Activated CD4-positive, alpha-beta T cell treated with anti-CD3 and anti-CD28 coated beads, Interleukin-2, Interleukin-4, amounts not matched to agents 100 ng/mL and 50 ng/mL, durations not matched to agents 16 hours and 8 hours (primary cell): ENCODE measurements at regions not wholly inside any gene's neighbourhood (a gene's known extent, or its start where the extent isn't known, plus 50 kb on each side); places are given as distances from the start of the nearest gene placed in this dataset.
"Not testable (repeated sequence)": the region's sequence is repeated elsewhere in the genome, so short reads cannot be mapped to it uniquely, and the experiment has no call there.

Experiments
- DNase-seq: peaks from one replicate; pipeline ENCODE4 v3.0.0-alpha.2; 2020; ENCODE audit warnings: low spot score

GRCh38 chr13:59408738-59409137 is 755.0 kb downstream of the DIAPH3 start:
- no peak for DNase-seq

DNA sequence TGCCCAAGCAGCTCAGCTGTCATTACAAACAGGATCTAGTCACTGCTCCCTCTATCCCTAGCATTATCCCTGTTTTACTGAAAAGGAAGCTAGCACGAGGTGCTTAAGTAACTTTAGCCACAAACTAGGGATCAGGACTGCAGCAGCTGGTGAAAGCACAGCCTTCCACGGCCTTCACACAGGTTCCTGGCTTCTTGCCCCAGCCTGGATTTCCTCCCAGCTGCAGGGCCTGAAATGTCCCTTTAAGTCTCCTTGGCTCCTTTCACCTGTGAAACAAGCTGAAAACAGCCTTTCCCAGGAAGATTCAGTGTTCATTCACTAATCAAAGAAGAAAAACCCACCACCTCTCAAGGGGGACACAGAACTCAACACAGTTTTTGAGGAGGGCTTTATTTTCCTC is 754.5 kb downstream of the DIAPH3 start:
- no peak for DNase-seq

DNA sequence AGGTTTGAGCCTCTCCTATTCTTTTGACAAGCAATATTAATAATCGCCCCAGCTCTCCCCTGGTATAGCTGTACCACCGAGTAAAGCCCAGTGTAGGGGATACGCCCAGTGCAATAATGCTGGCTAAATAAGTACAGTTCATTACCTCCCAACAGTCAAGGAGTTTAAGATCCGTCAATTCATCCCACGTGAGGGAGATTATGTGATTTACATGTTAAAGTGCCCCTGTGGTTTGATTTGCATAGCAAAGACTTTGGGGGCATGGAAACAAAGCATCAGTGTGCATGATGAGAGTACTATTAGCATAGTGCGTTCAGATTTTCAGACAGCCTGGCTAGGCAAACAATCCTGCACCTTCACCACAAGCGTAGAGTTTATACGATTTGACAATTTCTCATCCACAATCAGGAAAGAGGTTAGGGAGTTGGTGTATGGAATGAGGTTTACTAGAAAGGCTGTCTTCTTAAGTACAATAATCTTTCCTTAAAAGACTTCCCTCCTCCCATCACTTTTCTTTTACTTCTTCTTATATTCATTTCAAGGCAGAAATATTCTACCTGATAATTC is 754.0 kb downstream of the DIAPH3 start:
- no peak for DNase-seq

DNA sequence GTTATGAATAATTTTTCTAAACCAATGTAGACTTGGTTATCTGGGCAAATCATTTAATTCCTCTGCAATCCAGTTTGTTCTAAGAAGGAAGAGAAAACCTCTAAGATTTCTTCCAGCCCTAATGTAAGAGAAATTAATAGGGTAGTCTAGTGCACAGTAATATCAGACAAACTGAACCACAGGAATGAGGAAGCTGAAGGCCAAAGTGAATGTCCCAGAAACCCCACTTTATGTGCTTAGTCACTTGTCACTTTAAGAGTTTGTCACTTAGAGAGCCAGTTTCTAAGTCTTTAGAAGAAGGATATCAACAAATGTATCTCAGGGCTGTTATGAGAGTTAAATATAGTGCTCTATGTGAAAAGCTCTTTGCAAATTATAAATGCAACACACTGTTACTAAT is 750.6 kb downstream of the DIAPH3 start:
- DNase-seq, result no peak

DNA sequence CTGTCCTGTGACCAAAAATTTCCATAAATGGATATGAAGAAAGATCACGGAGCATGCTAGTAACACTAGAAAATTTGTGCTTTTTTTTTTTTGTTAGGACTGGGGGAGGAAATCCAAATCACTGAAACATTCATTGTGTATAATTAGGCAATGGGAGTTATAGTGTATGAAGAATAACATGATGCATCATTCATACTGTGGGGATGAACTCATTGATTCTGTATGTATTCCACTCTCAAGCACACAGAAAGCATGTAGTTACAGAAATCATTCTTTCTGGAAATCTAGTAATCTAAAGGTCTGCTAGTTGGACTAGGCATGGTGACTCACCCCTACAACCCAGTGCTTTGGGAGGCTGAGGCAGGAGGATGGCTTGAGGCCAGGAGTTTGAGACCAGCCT is 749.7 kb downstream of the DIAPH3 start:
- no peak for DNase-seq

DNA sequence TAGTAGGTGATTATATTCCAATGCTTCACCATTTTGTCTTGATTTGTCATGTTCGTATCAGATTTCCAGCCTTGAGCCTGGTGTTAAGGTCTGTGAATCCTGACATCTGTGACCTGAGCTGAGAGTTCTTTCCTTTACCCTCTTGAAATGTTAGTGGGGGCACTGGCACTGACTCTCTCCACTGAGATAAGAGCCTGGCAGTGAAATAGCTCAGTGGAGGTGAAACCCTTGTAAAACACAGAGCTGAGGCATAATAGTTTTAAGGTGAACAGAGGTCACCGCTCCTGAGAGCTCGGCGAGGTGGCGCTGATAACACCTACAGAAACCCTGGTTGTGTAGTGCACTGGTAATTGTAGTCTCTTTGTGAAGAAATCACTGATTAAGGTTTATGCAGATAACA is 748.2 kb downstream of the DIAPH3 start:
- DNase-seq, result no peak

GRCh38 chr13:59416561-59416960 is 747.2 kb downstream of the DIAPH3 start:
- DNase-seq, result no peak

DNA sequence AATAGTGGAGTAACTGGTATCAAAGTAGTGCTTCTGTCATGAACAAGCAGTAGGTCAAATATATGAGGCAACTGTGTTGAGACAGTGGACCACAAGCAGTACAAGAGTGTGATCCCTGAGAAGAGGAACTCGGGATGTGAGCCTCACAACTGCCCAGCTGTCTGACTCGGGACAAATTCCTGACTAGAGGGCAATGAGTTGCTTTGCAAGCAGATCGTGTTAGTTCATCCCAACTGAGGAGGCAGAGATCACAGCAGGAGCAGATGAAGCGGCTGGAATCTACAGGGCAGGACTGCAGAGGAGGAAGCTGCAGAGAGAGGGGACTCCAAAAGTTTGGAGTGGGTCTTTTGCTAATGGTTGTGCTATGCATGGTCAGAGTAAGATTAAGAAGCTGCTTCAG is 741.1 kb downstream of the DIAPH3 start:
- DNase-seq, result no peak

GRCh38 chr13:59423708-59424340 is 739.9 kb downstream of the DIAPH3 start:
- no peak for DNase-seq

GRCh38 chr13:59424661-59425060 is 739.1 kb downstream of the DIAPH3 start:
- no peak for DNase-seq

GRCh38 chr13:59425211-59425741 is 738.5 kb downstream of the DIAPH3 start:
- no peak for DNase-seq

DNA sequence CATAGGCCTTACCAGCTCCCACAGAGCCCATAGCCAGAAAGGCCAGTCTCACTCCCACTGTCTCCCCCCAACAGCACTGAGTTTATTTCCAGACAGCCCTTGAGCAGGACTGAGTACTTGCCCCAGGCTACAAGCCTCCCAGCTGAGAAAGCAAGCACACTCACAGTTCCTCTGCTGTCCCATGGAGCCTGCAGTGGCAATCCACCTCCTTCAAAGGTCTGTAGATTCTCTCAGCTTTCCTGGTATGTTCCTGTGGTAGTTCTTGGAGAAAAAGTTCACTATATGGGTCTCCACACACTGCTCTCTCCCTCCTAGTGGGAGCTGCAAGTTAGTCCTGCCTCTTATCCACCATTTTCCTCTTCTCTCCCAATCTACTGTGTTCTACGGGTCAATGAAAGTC is 728.7 kb downstream of the DIAPH3 start:
- no peak for DNase-seq

DNA sequence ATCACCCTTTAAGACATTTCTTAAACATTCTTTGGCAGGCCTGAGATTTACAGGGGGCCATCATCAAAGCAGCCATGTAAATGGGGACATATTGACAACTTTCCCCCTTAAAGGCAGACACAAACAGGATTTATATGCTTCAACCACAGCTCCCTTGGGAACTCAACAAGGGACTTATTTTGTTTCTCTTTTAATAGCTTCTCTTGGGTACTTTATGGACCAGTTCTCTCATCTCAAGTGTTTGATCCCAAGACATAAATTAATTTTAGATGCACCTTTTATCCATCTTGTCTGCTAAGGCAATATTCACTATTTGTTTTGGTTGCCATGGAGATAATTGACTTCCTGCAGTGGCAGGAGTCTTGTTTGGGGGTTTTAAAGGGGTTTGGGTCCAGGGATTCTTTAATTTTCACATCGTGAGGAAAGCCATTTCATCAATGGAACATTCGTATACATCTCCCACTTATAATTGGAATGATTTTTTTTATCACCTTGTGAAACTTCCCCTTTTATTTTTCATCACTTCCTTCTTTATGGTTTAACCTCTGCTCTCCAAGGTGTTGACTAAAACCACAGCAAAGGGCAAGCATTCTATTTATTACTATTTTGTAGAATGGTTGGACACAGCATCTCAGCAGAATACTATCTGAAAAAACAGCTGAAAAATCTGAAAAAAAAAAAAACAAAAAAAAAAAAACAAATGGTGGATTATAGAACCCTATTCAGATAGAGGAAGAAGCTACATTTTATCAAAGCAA is 726.0 kb downstream of the DIAPH3 start:
- DNase-seq, result no peak

DNA sequence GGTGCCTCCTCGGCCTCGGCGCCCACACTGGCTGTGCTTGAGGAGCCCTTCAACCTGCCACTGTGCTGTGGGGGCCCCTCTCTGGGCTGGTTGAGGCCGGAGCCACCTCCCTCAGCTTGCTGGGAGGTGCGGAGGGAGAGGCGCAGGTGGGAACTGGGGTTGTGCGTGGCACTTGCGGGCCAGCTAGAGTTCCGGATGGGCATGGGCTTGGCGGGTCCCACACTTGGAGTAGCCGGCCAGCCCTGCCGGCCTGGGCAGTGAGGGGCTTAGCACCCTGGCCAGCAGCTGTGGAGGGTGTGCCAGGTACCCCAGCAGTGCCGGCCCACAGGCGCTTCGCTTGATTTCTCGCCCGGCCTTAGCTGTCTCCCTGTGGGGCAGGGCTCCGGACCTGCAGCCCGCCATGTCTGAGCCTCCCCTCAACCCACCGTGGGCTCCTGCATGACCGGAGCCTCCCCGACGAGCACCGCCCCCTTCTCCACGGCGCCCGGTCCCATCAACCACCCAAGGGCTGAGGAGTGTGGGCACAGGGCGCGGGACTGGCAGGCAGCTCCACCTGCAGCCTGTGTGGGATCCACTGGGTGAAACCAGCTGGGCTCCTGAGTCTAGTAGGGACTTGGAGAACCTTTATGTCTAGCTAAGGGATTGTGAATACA is 723.8 kb downstream of the DIAPH3 start:
- DNase-seq, result no peak

- not testable (repeated sequence) for DNase-seq
These were observed 722.7 kb downstream of the DIAPH3 start for GRCh38 chr13:59441068-59441467.

DNA sequence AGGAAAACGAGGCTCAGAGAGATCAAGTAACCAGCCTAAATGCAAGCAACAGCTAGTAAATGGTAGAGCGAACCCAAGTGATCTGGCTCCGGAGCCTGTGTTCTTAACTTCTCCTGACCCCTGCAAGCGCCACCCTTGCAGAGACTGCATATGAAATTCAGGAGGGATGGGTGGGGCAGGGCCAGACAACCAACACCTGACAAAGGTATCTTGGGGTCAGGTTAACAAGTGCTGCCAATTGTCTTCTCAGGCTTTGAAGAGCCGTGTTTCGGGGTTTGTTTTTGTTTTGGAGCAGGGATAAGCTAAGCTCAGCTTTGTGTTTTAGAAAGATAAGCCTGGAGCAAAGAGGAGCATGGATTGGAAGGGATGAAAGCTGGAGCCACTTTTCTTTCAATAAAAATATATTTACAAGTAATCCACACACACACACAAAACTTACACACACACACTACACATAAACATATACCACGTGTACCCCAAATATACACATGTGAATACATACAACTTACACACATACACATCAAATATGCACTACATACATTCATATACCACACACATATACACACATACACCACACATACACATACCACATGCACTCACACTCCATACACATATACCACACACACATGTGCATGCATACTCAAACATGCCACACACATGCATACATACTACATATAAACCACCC is 722.0 kb downstream of the DIAPH3 start:
- DNase-seq, result no peak

DNA sequence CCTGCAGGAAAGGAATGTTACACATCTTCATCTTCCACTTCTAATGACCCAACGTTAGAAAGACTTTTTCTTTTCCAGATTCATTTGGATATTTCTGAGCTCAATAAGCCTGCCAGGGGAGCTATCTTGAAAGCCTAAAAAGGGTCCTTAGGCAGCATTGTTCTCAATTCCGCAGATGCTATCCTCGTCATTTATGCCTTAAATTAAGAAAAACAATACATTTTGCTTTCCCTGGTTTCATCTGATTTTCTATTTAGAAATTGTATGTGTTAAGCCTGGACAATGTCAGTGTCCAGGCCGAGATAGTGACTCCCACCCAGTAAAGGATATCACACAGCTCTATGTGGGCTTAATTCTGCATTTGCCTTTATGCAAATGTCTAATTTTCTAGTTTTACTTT is 721.3 kb downstream of the DIAPH3 start:
- no peak for DNase-seq

DNA sequence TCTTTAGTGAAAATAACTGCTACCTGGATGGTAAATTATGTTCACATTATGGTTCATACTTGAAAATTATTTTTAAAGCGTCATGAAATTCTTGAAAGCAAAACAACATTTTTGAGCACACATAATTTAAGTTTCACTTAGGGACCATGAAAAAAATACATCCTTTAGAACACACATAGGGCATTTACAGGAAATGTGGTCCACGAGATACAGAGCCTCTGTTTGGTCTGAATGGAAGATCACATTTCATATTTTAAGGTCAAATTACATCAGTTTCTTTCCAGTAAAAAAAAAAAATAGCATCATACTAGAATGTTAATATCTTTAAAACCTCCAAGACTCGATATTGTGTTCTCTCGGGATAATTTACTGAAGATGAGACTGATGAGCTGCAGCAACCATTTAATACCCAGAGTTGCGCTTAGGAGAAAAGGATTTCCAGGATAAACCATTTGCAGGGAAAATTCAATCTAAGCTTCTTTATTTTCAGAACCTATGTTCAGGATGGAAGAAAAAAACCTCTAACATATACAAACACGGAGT is 720.7 kb downstream of the DIAPH3 start:
- DNase-seq, result no peak

DNA sequence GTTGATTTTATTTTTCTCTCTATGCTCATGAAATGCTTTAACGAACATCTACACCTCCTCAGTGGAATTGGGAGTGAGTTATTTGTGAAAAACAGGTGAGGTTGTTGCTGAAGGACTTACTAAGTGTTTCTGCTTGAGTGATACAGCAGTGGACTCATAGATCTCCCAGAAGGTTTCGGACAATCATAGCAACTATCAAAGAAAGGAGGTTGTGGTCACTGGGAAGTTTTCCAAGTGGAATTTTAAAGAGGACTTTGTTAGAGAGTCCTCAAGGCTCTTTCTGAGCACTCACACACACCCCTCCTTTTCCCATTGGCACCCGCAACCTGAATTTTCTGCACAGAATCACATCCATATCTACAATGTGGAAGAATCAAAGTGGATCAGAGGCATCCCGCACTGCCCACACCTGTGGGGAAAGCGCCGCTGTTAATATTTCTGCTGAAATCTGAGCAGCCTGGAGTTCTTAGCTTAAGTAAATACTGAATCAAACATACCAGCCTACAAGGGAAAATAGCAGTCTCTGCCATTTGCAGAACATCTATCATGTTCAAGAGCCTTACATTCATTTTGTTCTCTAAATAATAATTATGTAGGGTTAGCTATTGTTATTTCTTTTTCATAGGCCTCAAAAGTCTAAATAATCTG is 719.4 kb downstream of the DIAPH3 start:
- no peak for DNase-seq

- no peak for DNase-seq
These were observed 717.9 kb downstream of the DIAPH3 start for GRCh38 chr13:59445812-59446211.

DNA sequence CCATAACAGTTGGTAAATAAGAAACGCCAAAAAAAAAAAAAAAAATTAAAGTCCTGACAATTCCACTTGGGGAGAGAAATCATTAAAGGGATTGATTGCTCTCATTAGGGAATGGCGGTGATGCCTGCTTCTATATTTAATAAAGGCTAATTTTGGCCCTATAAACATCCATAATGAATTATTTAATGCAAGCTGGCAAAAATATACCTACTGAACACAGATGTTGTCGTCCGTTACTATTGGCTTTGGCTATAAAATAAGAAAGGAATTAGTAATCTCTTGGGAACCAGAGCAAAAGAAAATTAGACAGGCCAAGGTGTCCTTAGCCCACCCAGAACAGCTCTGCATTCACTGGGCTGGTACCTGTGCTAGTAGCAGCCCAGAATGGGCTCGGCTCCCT is 717.3 kb downstream of the DIAPH3 start:
- DNase-seq, result no peak
